SK-N-SH treated with all-trans-retinoic acid at 6 μM for 48 hours (cell line): ENCODE measurements at regions not wholly inside any gene's neighbourhood (a gene's known extent, or its start where the extent isn't known, plus 50 kb on each side); places are given as distances from the start of the nearest gene placed in this dataset.

ENCODE experiments used
- ATAC-seq: fragments of 200-7000 bp; cut with Tn5 transposase; 3 replicates; pipeline ENCODE4 v1.9.1; 2020; ENCODE audit warnings: mild to moderate bottlenecking, moderate library complexity
- ARNTL ChIP-seq: fragments of 450-650 bp; formaldehyde crosslinking; IDR thresholded peaks from 2 replicates; pipeline ENCODE4 v1.5.0; 2020; ENCODE audit warnings: low read depth, mild to moderate bottlenecking, moderate library complexity, borderline replicate concordance
- BACH2 ChIP-seq: fragments of 250-450 bp; sonication (Bioruptor Pico); IDR thresholded peaks from 2 replicates; pipeline ENCODE4 v1.9.0; 2021; ENCODE audit warnings: mild to moderate bottlenecking, borderline replicate concordance
- CSDC2 ChIP-seq: fragments of 250-450 bp; sonication (Bioruptor Pico); IDR thresholded peaks from 2 replicates; pipeline ENCODE4 v1.5.0; 2020; ENCODE audit warnings: mild to moderate bottlenecking, moderate library complexity
- CSRNP3 ChIP-seq: fragments of 250-450 bp; sonication (Bioruptor Pico); IDR thresholded peaks from 2 replicates; pipeline ENCODE4 v1.5.1; 2021; ENCODE audit warnings: mild to moderate bottlenecking, moderate library complexity
- ESRRG ChIP-seq: fragments of 250-450 bp; sonication (Bioruptor Pico); IDR thresholded peaks from 2 replicates; pipeline ENCODE4 v1.6.1; 2021; ENCODE audit warnings: mild to moderate bottlenecking
- GLIS3 ChIP-seq: fragments of 250-450 bp; sonication (Bioruptor Pico); IDR thresholded peaks from 2 replicates; pipeline ENCODE4 v1.5.0; 2020; ENCODE audit warnings: mild to moderate bottlenecking, moderate library complexity
- ISL1 ChIP-seq: fragments of 250-450 bp; sonication (Bioruptor Pico); IDR thresholded peaks from 2 replicates; pipeline ENCODE4 v2.1.2; 2022; ENCODE audit warnings: mild to moderate bottlenecking, moderate library complexity
- OSR1 ChIP-seq: fragments of 250-450 bp; sonication (Bioruptor Pico); IDR thresholded peaks from 2 replicates; pipeline ENCODE4 v1.8.0; 2022; ENCODE audit warnings: moderate library complexity, mild to moderate bottlenecking, inconsistent platforms
- PPARA ChIP-seq: fragments of 250-450 bp; sonication (Bioruptor Pico); IDR thresholded peaks from 2 replicates; pipeline ENCODE4 v1.5.0; 2020; ENCODE audit warnings: mild to moderate bottlenecking, borderline replicate concordance
- RARB ChIP-seq: fragments of 250-450 bp; sonication (Bioruptor Pico); IDR thresholded peaks from 2 replicates; pipeline ENCODE4 v1.8.0; 2021; ENCODE audit warnings: mild to moderate bottlenecking, moderate library complexity
- SNAI2 ChIP-seq: fragments of 250-450 bp; sonication (Bioruptor Pico); IDR thresholded peaks from 2 replicates; pipeline ENCODE4 v1.5.0; 2020; ENCODE audit warnings: mild to moderate bottlenecking, moderate library complexity
- TCF4 ChIP-seq: fragments of 250-450 bp; sonication (Bioruptor Pico); IDR thresholded peaks from 2 replicates; pipeline ENCODE4 v1.8.0; 2021; ENCODE audit warnings: mild to moderate bottlenecking, moderate library complexity, borderline replicate concordance
- TOX ChIP-seq: fragments of 250-450 bp; sonication (Bioruptor Pico); IDR thresholded peaks from 2 replicates; pipeline ENCODE4 v1.8.0; 2021; ENCODE audit warnings: mild to moderate bottlenecking, moderate library complexity, borderline replicate concordance
- ZC3H10 ChIP-seq: fragments of 250-450 bp; sonication (Bioruptor Pico); IDR thresholded peaks from 2 replicates; pipeline ENCODE4 v1.5.1; 2021; ENCODE audit warnings: mild to moderate bottlenecking, moderate library complexity
- ZFP3 ChIP-seq: fragments of 250-450 bp; sonication (Bioruptor Pico); IDR thresholded peaks from 2 replicates; pipeline ENCODE4 v1.5.0; 2020; ENCODE audit warnings: mild to moderate bottlenecking, moderate library complexity
- ZNF565 ChIP-seq: fragments of 450-650 bp; formaldehyde crosslinking; conservative IDR thresholded peaks from 2 replicates; pipeline ENCODE4 v1.5.0; 2020; ENCODE audit warnings: low read depth, mild to moderate bottlenecking, moderate library complexity
- ZNF70 ChIP-seq: fragments of 450-650 bp; formaldehyde crosslinking; IDR thresholded peaks from 2 replicates; pipeline ENCODE4 v1.5.0; 2020; ENCODE audit warnings: mild to moderate bottlenecking, moderate library complexity
- ZNF8 ChIP-seq: fragments of 450-650 bp; formaldehyde crosslinking; IDR thresholded peaks from 2 replicates; pipeline ENCODE4 v1.5.0; 2020; ENCODE audit warnings: mild to moderate bottlenecking, moderate library complexity
- TF ChIP-seq, protein P1 (sequence below): fragments of 250-450 bp; sonication (Bioruptor Pico); IDR thresholded peaks from 2 replicates; pipeline ENCODE4 v1.5.0; 2020; ENCODE audit warnings: mild to moderate bottlenecking, moderate library complexity
- TF ChIP-seq, protein P2 (sequence below): fragments of 250-450 bp; sonication (Bioruptor Pico); IDR thresholded peaks from 2 replicates; pipeline ENCODE4 v1.8.0; 2020; ENCODE audit warnings: mild to moderate bottlenecking, moderate library complexity, borderline replicate concordance

- no peak for TF ChIP-seq CSRNP3
- no peak for TF ChIP-seq OSR1 (CRISPR knock-in tag)
- TF ChIP-seq TOX (CRISPR knock-in tag): no peak
- TF ChIP-seq GLIS3 (CRISPR knock-in tag): no peak
- no peak for TF ChIP-seq ZNF8
- TF ChIP-seq, protein P1, sequence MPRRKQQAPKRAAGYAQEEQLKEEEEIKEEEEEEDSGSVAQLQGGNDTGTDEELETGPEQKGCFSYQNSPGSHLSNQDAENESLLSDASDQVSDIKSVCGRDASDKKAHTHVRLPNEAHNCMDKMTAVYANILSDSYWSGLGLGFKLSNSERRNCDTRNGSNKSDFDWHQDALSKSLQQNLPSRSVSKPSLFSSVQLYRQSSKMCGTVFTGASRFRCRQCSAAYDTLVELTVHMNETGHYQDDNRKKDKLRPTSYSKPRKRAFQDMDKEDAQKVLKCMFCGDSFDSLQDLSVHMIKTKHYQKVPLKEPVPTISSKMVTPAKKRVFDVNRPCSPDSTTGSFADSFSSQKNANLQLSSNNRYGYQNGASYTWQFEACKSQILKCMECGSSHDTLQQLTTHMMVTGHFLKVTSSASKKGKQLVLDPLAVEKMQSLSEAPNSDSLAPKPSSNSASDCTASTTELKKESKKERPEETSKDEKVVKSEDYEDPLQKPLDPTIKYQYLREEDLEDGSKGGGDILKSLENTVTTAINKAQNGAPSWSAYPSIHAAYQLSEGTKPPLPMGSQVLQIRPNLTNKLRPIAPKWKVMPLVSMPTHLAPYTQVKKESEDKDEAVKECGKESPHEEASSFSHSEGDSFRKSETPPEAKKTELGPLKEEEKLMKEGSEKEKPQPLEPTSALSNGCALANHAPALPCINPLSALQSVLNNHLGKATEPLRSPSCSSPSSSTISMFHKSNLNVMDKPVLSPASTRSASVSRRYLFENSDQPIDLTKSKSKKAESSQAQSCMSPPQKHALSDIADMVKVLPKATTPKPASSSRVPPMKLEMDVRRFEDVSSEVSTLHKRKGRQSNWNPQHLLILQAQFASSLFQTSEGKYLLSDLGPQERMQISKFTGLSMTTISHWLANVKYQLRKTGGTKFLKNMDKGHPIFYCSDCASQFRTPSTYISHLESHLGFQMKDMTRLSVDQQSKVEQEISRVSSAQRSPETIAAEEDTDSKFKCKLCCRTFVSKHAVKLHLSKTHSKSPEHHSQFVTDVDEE (CRISPR knock-in tag): no peak
- no peak for TF ChIP-seq SNAI2
- no peak for TF ChIP-seq BACH2
- TF ChIP-seq ARNTL (CRISPR knock-in tag): no peak
- TF ChIP-seq ZC3H10 (CRISPR knock-in tag): no peak
- no peak for TF ChIP-seq ZNF565
- no peak for TF ChIP-seq RARB (CRISPR knock-in tag)
Measured at GRCh38 chr10:4132216-4132556, 347.2 kb upstream of the KLF6 start (continued).

DNA sequence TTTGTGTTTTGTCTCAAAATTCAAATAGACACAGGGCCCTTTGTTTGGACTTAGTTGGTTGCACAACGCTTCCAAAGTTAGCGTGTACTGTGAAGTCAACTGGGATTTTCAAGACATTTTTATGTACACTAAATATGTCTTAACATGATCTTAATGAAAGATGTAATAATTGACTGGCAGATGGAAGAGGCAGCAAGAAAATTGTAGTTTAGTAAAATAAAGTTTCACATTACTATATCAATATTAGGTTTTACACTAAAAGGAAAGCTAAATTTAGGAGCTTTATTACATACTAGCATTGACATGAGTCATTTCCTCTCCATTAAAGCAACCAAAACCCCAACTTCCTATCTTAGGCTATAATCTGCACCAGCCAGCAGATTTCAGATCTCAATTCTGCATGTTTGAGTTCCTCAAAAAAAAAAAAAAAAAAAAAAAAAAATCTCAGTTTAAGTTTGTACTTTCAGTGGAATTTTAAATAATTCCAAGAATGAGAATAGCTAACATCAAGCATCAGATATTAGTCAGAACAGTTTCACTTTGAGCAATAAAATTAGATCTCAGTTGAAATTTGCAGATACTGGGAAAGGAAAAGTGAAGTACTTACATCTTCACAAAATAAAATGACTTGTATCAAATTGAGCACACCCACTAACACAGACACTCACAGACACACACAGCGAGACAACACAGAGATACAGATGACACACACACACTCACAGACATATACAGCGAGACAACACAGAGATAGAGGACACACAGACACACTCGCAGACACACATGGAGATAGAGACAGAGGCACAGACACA lies 346.6 kb upstream of the KLF6 start:
- peak; percentile 95 for ATAC-seq

DNA sequence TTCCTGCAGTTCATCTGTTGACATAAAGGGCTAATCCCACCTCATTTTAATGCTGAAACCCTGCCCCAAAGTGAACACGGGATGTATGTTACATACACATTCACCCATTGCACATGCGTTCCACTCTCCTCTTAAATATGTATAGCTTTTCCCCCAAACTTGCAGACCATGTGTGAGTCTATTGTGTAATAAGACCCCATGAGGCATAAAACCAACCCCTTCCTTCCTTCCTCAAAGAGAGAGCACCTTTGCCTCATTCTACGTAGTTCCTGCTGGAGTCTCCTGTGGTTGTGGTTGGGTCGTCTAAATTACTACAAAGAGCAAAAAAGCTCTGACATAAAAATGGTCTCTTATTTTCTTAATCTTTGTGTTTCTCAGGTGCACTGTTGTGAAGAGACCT lies 345.7 kb upstream of the KLF6 start:
- no peak for TF ChIP-seq ZFP3 (CRISPR knock-in tag)
- TF ChIP-seq CSRNP3: no peak
- TF ChIP-seq ISL1 (CRISPR knock-in tag): no peak
- TF ChIP-seq ESRRG (CRISPR knock-in tag): no peak
- TF ChIP-seq TOX (CRISPR knock-in tag): no peak
- TF ChIP-seq, protein P2, sequence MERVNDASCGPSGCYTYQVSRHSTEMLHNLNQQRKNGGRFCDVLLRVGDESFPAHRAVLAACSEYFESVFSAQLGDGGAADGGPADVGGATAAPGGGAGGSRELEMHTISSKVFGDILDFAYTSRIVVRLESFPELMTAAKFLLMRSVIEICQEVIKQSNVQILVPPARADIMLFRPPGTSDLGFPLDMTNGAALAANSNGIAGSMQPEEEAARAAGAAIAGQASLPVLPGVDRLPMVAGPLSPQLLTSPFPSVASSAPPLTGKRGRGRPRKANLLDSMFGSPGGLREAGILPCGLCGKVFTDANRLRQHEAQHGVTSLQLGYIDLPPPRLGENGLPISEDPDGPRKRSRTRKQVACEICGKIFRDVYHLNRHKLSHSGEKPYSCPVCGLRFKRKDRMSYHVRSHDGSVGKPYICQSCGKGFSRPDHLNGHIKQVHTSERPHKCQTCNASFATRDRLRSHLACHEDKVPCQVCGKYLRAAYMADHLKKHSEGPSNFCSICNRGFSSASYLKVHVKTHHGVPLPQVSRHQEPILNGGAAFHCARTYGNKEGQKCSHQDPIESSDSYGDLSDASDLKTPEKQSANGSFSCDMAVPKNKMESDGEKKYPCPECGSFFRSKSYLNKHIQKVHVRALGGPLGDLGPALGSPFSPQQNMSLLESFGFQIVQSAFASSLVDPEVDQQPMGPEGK (CRISPR knock-in tag): no peak
- no peak for TF ChIP-seq SNAI2
- TF ChIP-seq OSR1 (CRISPR knock-in tag): no peak
- no peak for TF ChIP-seq RARB (CRISPR knock-in tag)
- TF ChIP-seq ZNF70 (CRISPR knock-in tag): no peak
- no peak for TF ChIP-seq CSDC2
- TF ChIP-seq, all 23 proteins: peak for 0
- no peak for ATAC-seq

More for the DNA sequence above, 346.6 kb upstream of the KLF6 start:
- no peak for TF ChIP-seq CSRNP3
- TF ChIP-seq SNAI2: no peak
- TF ChIP-seq PPARA (CRISPR knock-in tag): no peak
- TF ChIP-seq TCF4 (CRISPR knock-in tag): no peak
- no peak for TF ChIP-seq ZC3H10 (CRISPR knock-in tag)
- peak; percentile 70 for TF ChIP-seq ISL1 (CRISPR knock-in tag)
- no peak for TF ChIP-seq ESRRG (CRISPR knock-in tag)
- TF ChIP-seq, protein P2 (CRISPR knock-in tag): no peak
